Fibroblast of villous mesenchyme (primary cell): ENCODE measurements at regions not wholly inside any gene's neighbourhood (a gene's known extent, or its start where the extent isn't known, plus 50 kb on each side); places are given as distances from the start of the nearest gene placed in this dataset.
A peak's percentile ranks its signal among the peaks of the same experiment; 100 is the strongest.

Source experiments
- DNase-seq: peaks from one replicate; pipeline ENCODE4 v3.0.0-alpha.2; 2010; ENCODE audit warnings: low read depth
- H3K4me3 ChIP-seq: 2 replicates; pipeline ENCODE4 v1.5.1; 2011; ENCODE audit warnings: low read depth, mild to moderate bottlenecking, low read length
- CTCF ChIP-seq: IDR thresholded peaks from 2 replicates; pipeline ENCODE4 v1.5.1; 2012; ENCODE audit warnings: low read depth, mild to moderate bottlenecking, low read length; ENCODE audit not compliant: insufficient read depth

DNA sequence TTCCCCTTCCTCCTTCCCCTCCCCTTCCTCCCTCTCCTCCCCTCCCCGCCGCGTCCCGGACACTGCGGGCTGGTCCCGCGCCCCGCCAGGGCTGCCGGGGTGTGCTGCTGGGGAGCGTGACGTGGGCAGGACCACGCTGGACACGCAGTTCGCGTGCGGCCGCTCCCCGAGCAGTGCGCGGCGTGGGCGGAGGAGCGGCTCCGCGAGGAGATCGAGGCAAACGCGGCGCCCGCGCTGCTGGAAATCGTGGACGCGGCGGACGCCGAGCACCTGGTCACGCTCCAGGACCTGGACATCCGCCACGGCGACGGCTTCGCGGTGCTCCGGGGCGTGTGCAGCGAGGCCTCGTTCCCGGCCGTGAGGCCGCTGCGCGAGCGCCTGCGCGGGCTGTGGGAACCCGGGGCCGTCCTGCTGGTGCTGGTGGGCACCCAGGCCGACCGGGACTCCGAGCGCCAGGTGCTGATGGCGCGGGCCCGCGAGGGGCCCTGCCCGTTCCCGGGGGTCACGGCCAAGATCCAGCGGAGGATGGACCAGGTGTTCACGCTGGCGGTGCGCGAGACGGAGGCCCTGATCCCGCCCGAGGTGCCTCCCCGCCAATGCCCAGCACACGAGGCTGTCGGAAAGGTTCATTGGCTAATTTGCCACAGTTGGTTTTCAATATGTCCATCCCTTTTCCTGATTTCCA, 84.3 kb downstream of the TNFAIP2 start:
- no peak for TF ChIP-seq CTCF
- peak; percentile 49 for DNase-seq
- H3K4me3 ChIP-seq, result peak overlapping the region; percentile 91

DNA sequence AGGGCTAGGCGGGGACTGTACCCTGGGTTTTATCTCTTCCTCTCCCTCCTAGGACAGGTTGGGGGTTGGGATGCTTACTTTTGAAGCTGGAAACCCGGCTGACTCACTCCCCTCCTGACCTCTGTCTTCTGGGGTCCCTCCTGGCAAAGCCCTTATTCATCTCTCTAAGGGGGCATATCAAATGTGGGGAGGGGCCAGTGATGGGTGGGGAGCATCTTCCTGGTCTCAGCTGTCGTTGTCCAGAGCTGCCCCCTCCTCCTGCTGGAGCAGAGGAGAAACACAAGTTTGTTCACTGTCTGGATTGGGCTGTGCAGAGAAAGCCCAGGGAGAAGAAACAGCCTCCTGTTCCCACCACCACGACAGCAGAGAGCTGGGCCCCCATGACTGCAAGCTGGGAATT, 85.8 kb downstream of the TNFAIP2 start:
- DNase-seq, result peak; percentile 54
- H3K4me3 ChIP-seq, result peak overlapping the region; percentile 91
- TF ChIP-seq CTCF, result peak; percentile 51

DNA sequence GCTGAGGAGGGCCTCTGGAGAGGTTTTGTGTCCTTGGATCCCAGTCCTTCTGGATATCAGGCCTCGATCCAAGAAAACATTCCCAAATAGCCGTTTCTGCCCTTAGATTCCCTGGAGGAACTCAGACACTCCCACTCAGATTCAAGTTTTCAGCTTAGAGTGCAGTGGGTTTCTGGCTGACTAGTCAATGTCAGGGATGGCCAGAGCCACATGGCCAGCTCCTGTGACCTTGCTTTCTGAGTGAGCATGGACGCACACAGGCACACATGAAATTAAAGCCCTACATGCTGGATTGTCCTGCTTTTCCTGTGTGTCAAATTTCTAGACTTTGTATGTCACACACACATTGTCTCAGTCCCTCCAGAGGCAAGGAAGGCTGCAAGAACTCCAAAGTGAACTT, 86.2 kb downstream of the TNFAIP2 start:
- peak overlapping the region; percentile 91 for H3K4me3 ChIP-seq
- DNase-seq, result no peak
- TF ChIP-seq CTCF, result no peak

- DNase-seq, result no peak
- H3K4me3 ChIP-seq, result no peak overlapping the region
- no peak for TF ChIP-seq CTCF
These were observed 90.1 kb downstream of the TNFAIP2 start for GRCh38 chr14:103213331-103213730.

GRCh38 chr14:103214461-103214958, 91.2 kb downstream of the TNFAIP2 start:
- H3K4me3 ChIP-seq, result no peak overlapping the region
- no peak for DNase-seq
- TF ChIP-seq CTCF, result no peak

DNA sequence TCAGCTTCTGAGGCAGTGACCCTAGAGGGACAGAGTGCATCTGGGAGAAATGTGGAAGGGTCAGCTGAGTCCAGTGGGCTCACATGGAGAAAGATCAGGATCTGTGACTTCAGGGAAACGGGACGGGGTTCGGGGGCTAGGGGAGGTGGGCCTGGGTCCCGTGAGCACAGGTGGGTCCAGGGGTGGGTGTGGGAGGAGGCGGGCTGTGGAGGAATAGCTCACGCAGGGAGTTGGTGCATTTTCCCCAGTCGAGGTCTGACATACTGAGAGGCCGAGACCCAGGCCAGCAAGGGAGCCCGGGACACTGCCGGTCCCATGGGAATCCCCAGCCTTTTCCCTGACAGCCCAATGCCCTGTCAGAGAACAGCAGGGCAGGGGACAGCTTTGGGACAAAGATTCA, 93.1 kb downstream of the TNFAIP2 start:
- TF ChIP-seq CTCF, result no peak
- no peak for DNase-seq
- H3K4me3 ChIP-seq, result no peak overlapping the region

DNA sequence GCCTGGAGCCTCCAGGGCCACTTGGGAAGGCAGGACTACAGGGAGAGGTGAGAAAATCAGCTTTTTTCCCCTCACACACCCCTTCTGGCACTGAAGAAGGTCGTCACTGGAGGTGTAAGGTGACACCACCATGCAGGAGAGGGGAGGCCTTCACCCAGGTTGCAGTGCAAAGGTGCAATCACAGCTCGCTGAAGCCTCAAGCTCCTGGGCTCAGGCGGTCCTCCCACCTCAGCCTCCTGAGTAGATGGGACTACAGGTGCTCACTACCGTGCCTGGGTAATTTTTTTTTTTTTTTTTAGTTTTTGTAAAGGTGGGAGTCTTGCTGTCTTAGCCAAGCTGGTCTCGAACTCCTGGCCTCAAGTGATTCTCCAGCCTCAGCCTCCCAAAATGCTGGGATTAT, 93.6 kb downstream of the TNFAIP2 start:
- no peak for TF ChIP-seq CTCF

More for the DNA sequence above, 93.6 kb downstream of the TNFAIP2 start:
- no peak overlapping the region for H3K4me3 ChIP-seq
- no peak for DNase-seq
